K562 (cell line): ENCODE measurements at regions not wholly inside any gene's neighbourhood (a gene's known extent, or its start where the extent isn't known, plus 50 kb on each side); places are given as distances from the start of the nearest gene placed in this dataset.

Source experiments
- ATAC-seq: fragments of 200-7000 bp; cut with Tn5 transposase; 3 replicates; pipeline ENCODE4 v1.9.1; 2020; ENCODE audit warnings: moderate library complexity
- BruUV-seq: library from RNA; stranded (reverse); fragments of 400-500 nt; replicated peaks from 2 replicates; lab custom pipeline; 2021; lab: Mats Ljungman, UMichigan
- CTCF ChIA-PET: fragments of 300-600 bp; formaldehyde crosslinking; extraction: SDS; loops from one replicate; lab custom pipeline; 2021; ENCODE audit warnings: low intra/inter-chr PET ratio; lab: Yijun Ruan, JAX
- POLR2A ChIA-PET: fragments of 300-600, 350-650 bp; sonication (Branson Sonifier 250); formaldehyde crosslinking; extraction: SDS; loops from one replicate; lab custom pipeline; 2021; ENCODE audit warnings: antibody characterized with exemption, inconsistent platforms; lab: Yijun Ruan, JAX
- DNase-seq, 4 experiments: peaks; one replicate each; pipeline versions ENCODE4 v3.0.0 to v3.0.0-alpha.2; 2011 to 2018; ENCODE audit warnings: low spot score in 3 of 4, mixed read lengths in 3 of 4; ENCODE audit errors: extremely low read depth in 1 of 4
- FAIRE-seq: peaks from 2 replicates; lab custom pipeline; 2011; peaks lifted over from hg19 to GRCh38; lab: Jason Lieb, UNC
- H2AFZ ChIP-seq: 2 replicates; pipeline ENCODE4 v1.6.0; 2011; ENCODE audit warnings: low read depth, low read length, control low read depth, inconsistent platforms
- H3K27ac ChIP-seq: fragments of 200-600 bp; 3 replicates; pipeline ENCODE4 v1.8.0; 2011; ENCODE audit warnings: low read depth, mild to moderate bottlenecking, control low read depth, inconsistent platforms, low read length, moderate library complexity, mixed read lengths; ENCODE audit errors: extremely low read depth
- H3K27me3 ChIP-seq, 2 experiments: fragments of 300-600 bp in 1 of 2; 2 replicates in 1 of 2; 3 replicates in 1 of 2; pipeline versions ENCODE4 v1.6.0 to v1.8.0; 2011; ENCODE audit warnings: inconsistent platforms in 2 of 2, low read length in 2 of 2, mild to moderate bottlenecking in 1 of 2, mixed read lengths in 1 of 2, moderate library complexity in 1 of 2; ENCODE audit not compliant: control insufficient read depth in 2 of 2, insufficient read depth in 2 of 2
- H3K36me3 ChIP-seq: fragments of 300-600 bp; 3 replicates; pipeline ENCODE4 v1.8.0; 2011; ENCODE audit warnings: mild to moderate bottlenecking, low read length, inconsistent platforms; ENCODE audit not compliant: control insufficient read depth, insufficient read depth
- H3K4me1 ChIP-seq, 2 experiments: fragments of 200-600 bp in 1 of 2; replicated peaks in 1 of 2; 2 replicates in 1 of 2; 3 replicates in 1 of 2; pipeline versions ENCODE4 v1.5.1 to v1.8.0; 2011; ENCODE audit warnings: inconsistent platforms in 2 of 2, low read length in 2 of 2, mild to moderate bottlenecking in 1 of 2, mixed read lengths in 1 of 2, moderate library complexity in 1 of 2; ENCODE audit not compliant: control insufficient read depth in 2 of 2, insufficient read depth in 2 of 2
- H3K4me2 ChIP-seq: 2 replicates; pipeline ENCODE4 v1.6.1; 2011; ENCODE audit warnings: low read length, control low read depth, inconsistent platforms, mixed read lengths; ENCODE audit not compliant: insufficient read depth
- H3K4me3 ChIP-seq: fragments of 200-600 bp; sonication (generic), shearing (Covaris generic); 2 replicates; pipeline ENCODE4 v1.5.1; 2016; ENCODE audit warnings: control low read depth, inconsistent platforms
- H3K79me2 ChIP-seq: fragments of 200-600 bp; 3 replicates; pipeline ENCODE4 v1.8.0; 2011; ENCODE audit warnings: low read length, inconsistent platforms; ENCODE audit not compliant: control insufficient read depth, insufficient read depth
- H3K9ac ChIP-seq, 2 experiments: 2 replicates each; pipeline versions ENCODE4 v1.6.0 to v1.6.1; 2011; ENCODE audit warnings: low read depth in 2 of 2, low read length in 2 of 2, control low read depth in 1 of 2, inconsistent platforms in 1 of 2, mild to moderate bottlenecking in 1 of 2, mixed read lengths in 1 of 2; ENCODE audit not compliant: insufficient read depth in 1 of 2
- H3K9me1 ChIP-seq: one replicate; pipeline ENCODE4 v1.6.0; 2011; ENCODE audit warnings: inconsistent platforms, mild to moderate bottlenecking, low read length, moderate library complexity; ENCODE audit not compliant: control insufficient read depth, insufficient read depth
- H3K9me3 ChIP-seq: replicated peaks from 2 replicates; pipeline ENCODE4 v1.5.1; 2011; ENCODE audit warnings: low read depth, low read length, inconsistent platforms; ENCODE audit not compliant: control insufficient read depth, insufficient read depth
- H4K20me1 ChIP-seq: replicated peaks from 2 replicates; pipeline ENCODE4 v1.6.1; 2011; ENCODE audit warnings: low read length, inconsistent platforms, mixed read lengths; ENCODE audit not compliant: control insufficient read depth, insufficient read depth
- CEBPG ChIP-seq, 3 experiments: fragments of 200-800 bp in 1 of 3; sonication (Bioruptor generic) in 1 of 3; sonication (generic) in 1 of 3; formaldehyde crosslinking in 1 of 3; IDR thresholded peaks in 2 of 3; conservative IDR thresholded peaks in 1 of 3; 2 replicates each; pipeline versions ENCODE4 v1.6.1 to v1.8.0; 2016 to 2022; ENCODE audit warnings: missing compliant biosample characterization in 2 of 3, missing genetic modification characterization in 2 of 3, mild to moderate bottlenecking in 1 of 3, missing genetic modification reagents in 1 of 3
- HNRNPLL ChIP-seq: fragments of 200-400 bp; formaldehyde crosslinking; IDR thresholded peaks from 2 replicates; pipeline ENCODE4 v1.6.1; 2017; ENCODE audit warnings: low read length, low read depth, mild to moderate bottlenecking; ENCODE audit not compliant: poor library complexity, severe bottlenecking
- IRF9 ChIP-seq: fragments of 450-650 bp; IDR thresholded peaks from 2 replicates; pipeline ENCODE4 v1.6.1; 2016; ENCODE audit warnings: missing biosample characterization, missing genetic modification characterization
- JUNB ChIP-seq: fragments of 450-650 bp; formaldehyde crosslinking; conservative IDR thresholded peaks from 2 replicates; pipeline ENCODE4 v1.4.0; 2020; ENCODE audit warnings: mild to moderate bottlenecking
- KAT2B ChIP-seq: IDR thresholded peaks from one replicate; pipeline ENCODE4 v1.6.1; 2012; ENCODE audit warnings: low read depth, mild to moderate bottlenecking, control low read depth, inconsistent platforms, low read length, moderate library complexity
- MECOM ChIP-seq: fragments of 250-450 bp; sonication (Bioruptor Pico); IDR thresholded peaks from 2 replicates; pipeline ENCODE4 v1.8.0; 2022; ENCODE audit warnings: inconsistent platforms
- MLX ChIP-seq, 2 experiments: fragments of 450-650 bp in 1 of 2; sonication (generic) in 1 of 2; formaldehyde crosslinking; conservative IDR thresholded peaks; 2 replicates each; pipeline versions ENCODE4 v1.4.0 to v1.8.1; 2020 to 2022; ENCODE audit warnings: mild to moderate bottlenecking in 1 of 2, missing genetic modification reagents in 1 of 2
- MXI1 ChIP-seq: IDR thresholded peaks from 2 replicates; pipeline ENCODE4 v1.6.1; 2011; ENCODE audit warnings: low read depth, mild to moderate bottlenecking, improper control_type of control experiment, low read length
- NFRKB ChIP-seq: fragments of 450-650 bp; IDR thresholded peaks from 2 replicates; pipeline ENCODE4 v1.6.1; 2016; ENCODE audit warnings: low read depth
- TCF15 ChIP-seq: fragments of 250-450 bp; sonication (Bioruptor Pico); IDR thresholded peaks from 2 replicates; pipeline ENCODE4 v1.8.0; 2022; ENCODE audit warnings: moderate library complexity, mild to moderate bottlenecking, inconsistent platforms
- TSHZ1 ChIP-seq: fragments of 250-450 bp; sonication (Bioruptor Pico); IDR thresholded peaks from 2 replicates; pipeline ENCODE4 v1.4.0; 2020; ENCODE audit warnings: mild to moderate bottlenecking, moderate library complexity
- XRCC4 ChIP-seq: IDR thresholded peaks from one replicate; pipeline ENCODE4 v1.6.1; 2011; ENCODE audit not compliant: insufficient read depth, insufficient read length; ENCODE audit errors: extremely low read depth
- ZBTB33 ChIP-seq: sonication (generic); formaldehyde crosslinking; IDR thresholded peaks from 2 replicates; pipeline ENCODE4 v1.8.1; 2023; ENCODE audit warnings: mild to moderate bottlenecking, missing genetic modification reagents
- WGBS: fragments of 100-300 bp; shearing (Covaris generic); methylation state at CpG from one replicate; pipeline ENCODE4 v1.1.6; 2016; ENCODE audit warnings: low coverage, mixed read lengths; ENCODE audit not compliant: insufficient coverage; ENCODE audit errors: missing lambda C conversion rate; 5-methylcytosine and 5-hydroxymethylcytosine counted together
- in situ Hi-C: fragments of 300-500 bp; cut with MboI; formaldehyde crosslinking; loops from 4 replicates; pipeline ENCODE4 v1.15.0; 2018; ENCODE audit warnings: inconsistent platforms, mixed read lengths
- intact Hi-C: fragments of 100-400 bp; cut with micrococcal nuclease; formaldehyde crosslinking; loops from 2 replicates; pipeline ENCODE4 v1.14.2; 2022

- DNase-seq, result no peak
- Histone ChIP-seq H3K9me3 (no peaks in the 10 kb centered on the region), H3K9me1 (no peaks in the 10 kb centered on the region), H3K36me3 (no peaks in the 10 kb centered on the region), H3K4me1 (peaks cover 7 to 30% of the 10 kb centered on the region in 2 experiments; a peak in 4 of 5 replicates), H3K79me2 (no peaks in the 10 kb centered on the region), H3K27ac (no peak overlapping the region), H3K9ac (no peak overlapping the region), H2AFZ (peak overlapping the region; percentile 23; the same call in 1 of the 2 replicates), H4K20me1 (no peaks in the 10 kb centered on the region), H3K4me3 (no peak overlapping the region), H3K27me3 (no peaks in the 10 kb centered on the region), H3K4me2 (no peak overlapping the region)
- 61% methylated on average over 3 of the region's 3 CpGs for WGBS
- intact Hi-C loops (loop anchor here (10.0 kb wide), 1 partner anchor 111 kb away; no protein-coding TSS in a partner anchor), in situ Hi-C loops (no loop called here)
- CTCF ChIA-PET, result no interaction called here
- ATAC-seq, result no peak
- no peak for FAIRE-seq
- BruUV-seq, result no TSS peak
- POLR2A ChIA-PET, result interaction anchor here (0.9 to 1.3 kb wide), 2 partner anchors 19 to 26 kb away, joined by 3 read pairs; no protein-coding TSS in a partner anchor
- TF ChIP-seq TSHZ1 (CRISPR knock-in tag) (no peak), XRCC4 (no peak), KAT2B (no peak), CEBPG (CRISPR knock-in tag; IDR thresholded peaks at IDR 0.05) (no peak), CEBPG (tag; conservative IDR thresholded peaks at IDR 0.05 in 1 of 2, IDR thresholded peaks at IDR 0.05 in 1 of 2) (no peak), HNRNPLL (no peak), IRF9 (no peak), ZBTB33 (CRISPR knock-in tag) (no peak), TCF15 (CRISPR knock-in tag) (no peak), JUNB (CRISPR knock-in tag) (no peak), MLX (CRISPR knock-in tag; conservative IDR thresholded peaks at IDR 0.05) (no peak), MXI1 (no peak), NFRKB (no peak), MECOM (CRISPR knock-in tag) (no peak)
Observed at GRCh38 chr14:49975799-49976198, 82.9 kb downstream of the ARF6 start.
